HCT116 (cell line): ENCODE measurements at regions not wholly inside any gene's neighbourhood (a gene's known extent, or its start where the extent isn't known, plus 50 kb on each side); places are given as distances from the start of the nearest gene placed in this dataset.

Experiments
- ATAC-seq: fragments of 200-7000 bp; cut with Tn5 transposase; 2 replicates; pipeline ENCODE4 v1.9.1; 2020; ENCODE audit warnings: mild to moderate bottlenecking, moderate library complexity
- BruUV-seq: library from RNA; stranded (reverse); fragments of 400-500 nt; replicated peaks from 2 replicates; lab custom pipeline; 2021; lab: Mats Ljungman, UMichigan
- CTCF ChIA-PET: fragments of 300-600 bp; sonication (Branson Sonifier 250); formaldehyde crosslinking; loops from one replicate; lab custom pipeline; 2021; ENCODE audit warnings: antibody characterized with exemption; lab: Charles Lee
- POLR2A ChIA-PET: fragments of 300-600, 350-600 bp; sonication (Branson Sonifier 250); formaldehyde crosslinking; loops from one replicate; lab custom pipeline; 2021; ENCODE audit warnings: antibody characterized with exemption; lab: Charles Lee
- RAD21 ChIA-PET, 2 experiments: fragments of 300-600 bp; sonication (Branson Sonifier 250); formaldehyde crosslinking; loops; one replicate each; lab custom pipeline; 2023; ENCODE audit warnings: low total read pairs in 2 of 2; ENCODE audit not compliant: uncharacterized antibody in 2 of 2, unreplicated experiment in 2 of 2, low non-redundant PET in 1 of 2; lab: Charles Lee
- DNase-seq: peaks from one replicate; pipeline ENCODE4 v3.0.0-alpha.2; 2010; ENCODE audit warnings: low read depth, low spot score
- H2AFZ ChIP-seq: fragments of 200-600 bp; shearing (Covaris generic), sonication (generic); 2 replicates; pipeline ENCODE4 v1.6.1; 2017; ENCODE audit warnings: low read depth, mixed run types, mixed read lengths, antibody characterized with exemption, low read length; ENCODE audit not compliant: poor library complexity, severe bottlenecking
- H3K27ac ChIP-seq: 2 replicates; pipeline ENCODE4 v1.5.1; 2012; ENCODE audit warnings: low read depth, low read length
- H3K27me3 ChIP-seq: fragments of 200-600 bp; sonication (generic); 2 replicates; pipeline ENCODE4 v1.6.1; 2016; ENCODE audit warnings: mixed run types, low read length, mixed read lengths; ENCODE audit not compliant: insufficient read depth
- H3K36me3 ChIP-seq, 2 experiments: fragments of 200-500 bp in 1 of 2; fragments of 200-600 bp in 1 of 2; sonication (Bioruptor generic) in 1 of 2; sonication (generic) in 1 of 2; 2 replicates each; pipeline versions ENCODE4 v1.5.1 to v1.6.1; 2014 to 2016; ENCODE audit warnings: low read length in 2 of 2, inconsistent platforms in 1 of 2, mixed read lengths in 1 of 2, mixed run types in 1 of 2; ENCODE audit not compliant: insufficient read depth in 2 of 2, control insufficient read depth in 1 of 2
- H3K4me1 ChIP-seq, 2 experiments: fragments of 200-600 bp in 1 of 2; sonication (generic) in 1 of 2; 2 replicates each; pipeline versions ENCODE4 v1.5.1 to v1.6.1; 2012 to 2017; ENCODE audit warnings: low read length in 2 of 2, inconsistent platforms in 1 of 2, mild to moderate bottlenecking in 1 of 2, mixed read lengths in 1 of 2, mixed run types in 1 of 2, moderate library complexity in 1 of 2; ENCODE audit not compliant: insufficient read depth in 2 of 2, control insufficient read depth in 1 of 2
- H3K4me2 ChIP-seq: fragments of 200-600 bp; sonication (generic); 2 replicates; pipeline ENCODE4 v1.6.1; 2017; ENCODE audit warnings: mixed run types, low read length, mixed read lengths
- H3K4me3 ChIP-seq, 2 experiments: fragments of 200-600 bp in 1 of 2; sonication (generic) in 1 of 2; replicated peaks in 1 of 2; 2 replicates each; pipeline ENCODE4 v1.5.1; 2011 to 2016; ENCODE audit warnings: low read length in 2 of 2, control low read depth in 1 of 2, low read depth in 1 of 2, mild to moderate bottlenecking in 1 of 2, mixed read lengths in 1 of 2, mixed run types in 1 of 2
- H3K79me2 ChIP-seq: fragments of 200-600 bp; sonication (generic); 2 replicates; pipeline ENCODE4 v1.6.1; 2017; ENCODE audit warnings: mild to moderate bottlenecking, mixed run types, low read length, moderate library complexity, mixed read lengths; ENCODE audit not compliant: insufficient read depth
- H3K9ac ChIP-seq: fragments of 200-600 bp; sonication (generic); 2 replicates; pipeline ENCODE4 v1.6.1; 2016; ENCODE audit warnings: low read length, mixed read lengths
- H3K9me2 ChIP-seq: fragments of 200-600 bp; sonication (generic), shearing (Covaris generic); 2 replicates; pipeline ENCODE4 v1.6.1; 2017; ENCODE audit warnings: mixed run types, mild to moderate bottlenecking, moderate library complexity; ENCODE audit not compliant: insufficient read depth
- H3K9me3 ChIP-seq, 2 experiments: fragments of 200-500 bp in 1 of 2; fragments of 200-600 bp in 1 of 2; sonication (Bioruptor generic) in 1 of 2; sonication (generic) in 1 of 2; 2 replicates each; pipeline ENCODE4 v1.6.1; 2014 to 2017; ENCODE audit warnings: low read length in 2 of 2, mixed read lengths in 2 of 2, inconsistent platforms in 1 of 2, low read depth in 1 of 2, mild to moderate bottlenecking in 1 of 2, mixed run types in 1 of 2, moderate library complexity in 1 of 2; ENCODE audit not compliant: control insufficient read depth in 1 of 2, insufficient read depth in 1 of 2
- H4K20me1 ChIP-seq: fragments of 200-600 bp; sonication (generic), shearing (Covaris generic); 2 replicates; pipeline ENCODE4 v1.6.1; 2017; ENCODE audit warnings: mixed run types, mild to moderate bottlenecking, moderate library complexity; ENCODE audit not compliant: insufficient read depth
- CBX3 ChIP-seq: IDR thresholded peaks from 2 replicates; pipeline ENCODE4 v1.6.1; 2012; ENCODE audit warnings: low read depth
- CEBPB ChIP-seq: IDR thresholded peaks from 2 replicates; pipeline ENCODE4 v1.6.1; 2012; ENCODE audit warnings: low read depth
- EGR1 ChIP-seq: IDR thresholded peaks from 2 replicates; pipeline ENCODE4 v1.6.1; 2012; ENCODE audit warnings: low read depth
- EZH2phosphoT487 ChIP-seq: fragments of 200-600 bp; IDR thresholded peaks from 2 replicates; pipeline ENCODE4 v1.6.1; 2018; ENCODE audit warnings: antibody characterized with exemption, borderline replicate concordance
- FOSL1 ChIP-seq: IDR thresholded peaks from 2 replicates; pipeline ENCODE4 v1.6.1; 2012; ENCODE audit warnings: low read depth
- JUND ChIP-seq: IDR thresholded peaks from 2 replicates; pipeline ENCODE4 v1.6.1; 2012
- SP1 ChIP-seq: IDR thresholded peaks from 2 replicates; pipeline ENCODE4 v1.6.1; 2012; ENCODE audit warnings: low read depth
- SRF ChIP-seq: IDR thresholded peaks from 2 replicates; pipeline ENCODE4 v1.6.1; 2012; ENCODE audit warnings: low read depth
- TCF7L2 ChIP-seq: IDR thresholded peaks from 2 replicates; pipeline ENCODE4 v1.7.0; 2011; ENCODE audit warnings: borderline replicate concordance, inconsistent platforms; ENCODE audit not compliant: insufficient read depth, insufficient read length; ENCODE audit errors: extremely low read depth
- YY1 ChIP-seq: IDR thresholded peaks from 2 replicates; pipeline ENCODE4 v1.6.1; 2011; ENCODE audit warnings: low read length, low read depth, moderate library complexity, mild to moderate bottlenecking; ENCODE audit not compliant: insufficient replicate concordance; ENCODE audit errors: extremely low read depth
- ZNF274 ChIP-seq: fragments of 200-500 bp; sonication (Bioruptor generic); IDR thresholded peaks from 2 replicates; pipeline ENCODE4 v1.6.1; 2014; ENCODE audit warnings: mild to moderate bottlenecking, low read depth, low read length, inconsistent platforms
- intact Hi-C: fragments of 100-400 bp; cut with micrococcal nuclease; formaldehyde crosslinking; loops from 2 replicates; pipeline ENCODE4 v1.10.0; 2022
- TF ChIP-seq, protein P1 (sequence below): IDR thresholded peaks from 2 replicates; pipeline ENCODE4 v1.6.1; 2012
- TF ChIP-seq, protein P2 (sequence below): IDR thresholded peaks from 2 replicates; pipeline ENCODE4 v1.6.1; 2011; ENCODE audit warnings: mild to moderate bottlenecking, low read length, moderate library complexity; ENCODE audit not compliant: insufficient replicate concordance; ENCODE audit errors: extremely low read depth

DNA sequence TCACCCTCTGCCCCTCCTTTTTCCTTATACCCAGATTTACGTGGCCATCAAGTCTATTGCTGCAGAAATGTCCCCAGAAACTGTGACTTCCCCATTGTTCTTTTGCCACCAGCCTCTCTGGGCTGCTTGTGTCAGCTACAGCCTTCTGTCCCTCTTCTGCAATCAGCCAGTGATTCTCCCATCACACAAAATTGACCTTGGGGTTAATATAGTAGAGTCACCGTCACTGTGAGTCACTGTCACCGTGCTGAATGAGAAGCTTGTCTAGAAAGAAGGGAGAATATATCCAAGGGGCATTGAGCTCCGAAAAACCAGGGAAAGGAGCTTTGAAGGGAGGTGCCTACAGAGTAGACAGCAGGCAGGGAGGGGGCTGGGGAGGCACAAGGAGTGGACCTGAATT lies 290.5 kb downstream of the HAPSTR1 start:
- TF ChIP-seq SP1, result no peak
- TF ChIP-seq EGR1, result no peak
- TF ChIP-seq FOSL1, result no peak
- TF ChIP-seq, protein P1, sequence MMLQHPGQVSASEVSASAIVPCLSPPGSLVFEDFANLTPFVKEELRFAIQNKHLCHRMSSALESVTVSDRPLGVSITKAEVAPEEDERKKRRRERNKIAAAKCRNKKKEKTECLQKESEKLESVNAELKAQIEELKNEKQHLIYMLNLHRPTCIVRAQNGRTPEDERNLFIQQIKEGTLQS, result no peak
- no peak for TF ChIP-seq ZNF274
- TF ChIP-seq SRF, result no peak
- TF ChIP-seq JUND, result no peak
- TF ChIP-seq EZH2phosphoT487, result no peak
- no peak for TF ChIP-seq TCF7L2
- TF ChIP-seq, protein P2, sequence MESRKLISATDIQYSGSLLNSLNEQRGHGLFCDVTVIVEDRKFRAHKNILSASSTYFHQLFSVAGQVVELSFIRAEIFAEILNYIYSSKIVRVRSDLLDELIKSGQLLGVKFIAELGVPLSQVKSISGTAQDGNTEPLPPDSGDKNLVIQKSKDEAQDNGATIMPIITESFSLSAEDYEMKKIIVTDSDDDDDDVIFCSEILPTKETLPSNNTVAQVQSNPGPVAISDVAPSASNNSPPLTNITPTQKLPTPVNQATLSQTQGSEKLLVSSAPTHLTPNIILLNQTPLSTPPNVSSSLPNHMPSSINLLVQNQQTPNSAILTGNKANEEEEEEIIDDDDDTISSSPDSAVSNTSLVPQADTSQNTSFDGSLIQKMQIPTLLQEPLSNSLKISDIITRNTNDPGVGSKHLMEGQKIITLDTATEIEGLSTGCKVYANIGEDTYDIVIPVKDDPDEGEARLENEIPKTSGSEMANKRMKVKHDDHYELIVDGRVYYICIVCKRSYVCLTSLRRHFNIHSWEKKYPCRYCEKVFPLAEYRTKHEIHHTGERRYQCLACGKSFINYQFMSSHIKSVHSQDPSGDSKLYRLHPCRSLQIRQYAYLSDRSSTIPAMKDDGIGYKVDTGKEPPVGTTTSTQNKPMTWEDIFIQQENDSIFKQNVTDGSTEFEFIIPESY, result no peak
- no peak for TF ChIP-seq CEBPB
- no peak for TF ChIP-seq CBX3
- no peak for TF ChIP-seq YY1
- intact Hi-C loops, result no loop called here
- Histone ChIP-seq H3K36me3 (no peaks in the 10 kb centered on the region), H2AFZ (no peak overlapping the region), H3K9me3 (no peaks in the 10 kb centered on the region), H3K4me3 (no peak overlapping the region), H3K27ac (no peak overlapping the region), H4K20me1 (no peaks in the 10 kb centered on the region), H3K4me1 (no peaks in the 10 kb centered on the region), H3K4me2 (no peak overlapping the region), H3K79me2 (no peaks in the 10 kb centered on the region), H3K9me2 (no peaks in the 10 kb centered on the region), H3K9ac (no peak overlapping the region), H3K27me3 (peaks cover 12% of the 10 kb centered on the region; the same call in 1 of the 2 replicates)
- ATAC-seq, result no peak
- ChIA-PET RAD21 (no interaction called here), CTCF (no interaction called here), POLR2A (no interaction called here)
- no peak for DNase-seq
- no TSS peak for BruUV-seq
